Neural crest cell (in vitro differentiated cells): ENCODE measurements at regions not wholly inside any gene's neighbourhood (a gene's known extent, or its start where the extent isn't known, plus 50 kb on each side); places are given as distances from the start of the nearest gene placed in this dataset.

Experiments
- DNase-seq: peaks from one replicate; pipeline ENCODE4 v3.0.0; 2021; ENCODE audit warnings: low read depth, mixed read lengths, low spot score
- H3K27ac Mint-ChIP-seq: one replicate; pipeline ENCODE4 v1.8.0; 2021; ENCODE audit warnings: mild to moderate bottlenecking, mixed read lengths; ENCODE audit not compliant: unreplicated experiment
- H3K27me3 Mint-ChIP-seq: 2 replicates; pipeline ENCODE4 v1.8.0; 2021; ENCODE audit warnings: low read depth, mild to moderate bottlenecking, mixed read lengths
- H3K36me3 Mint-ChIP-seq: 2 replicates; pipeline ENCODE4 v1.8.0; 2021; ENCODE audit warnings: low read depth, mild to moderate bottlenecking, mixed read lengths
- H3K4me1 Mint-ChIP-seq: 2 replicates; pipeline ENCODE4 v1.8.0; 2021; ENCODE audit warnings: mixed read lengths
- H3K4me3 Mint-ChIP-seq: one replicate; pipeline ENCODE4 v1.8.0; 2021; ENCODE audit warnings: mild to moderate bottlenecking, mixed read lengths
- H3K9me3 Mint-ChIP-seq: 2 replicates; pipeline ENCODE4 v1.8.0; 2021; ENCODE audit warnings: mixed read lengths
- CTCF ChIP-seq: fragments of 200-600 bp; sonication (generic); conservative IDR thresholded peaks from 2 replicates; pipeline ENCODE4 v1.5.0; 2021; ENCODE audit warnings: antibody characterized with exemption, mild to moderate bottlenecking

- no peaks in the 10 kb centered on the region for H3K4me1 Mint-ChIP-seq
- H3K9me3 Mint-ChIP-seq = no peaks in the 10 kb centered on the region
- no peak overlapping the region for H3K27ac Mint-ChIP-seq
- DNase-seq = no peak
- no peaks in the 10 kb centered on the region for H3K36me3 Mint-ChIP-seq
- peaks cover 3% of the 10 kb centered on the region for H3K27me3 Mint-ChIP-seq
- H3K4me3 Mint-ChIP-seq = no peak overlapping the region
- no peak for TF ChIP-seq CTCF
Measured at GRCh38 chr4:122010610-122011009, 58.8 kb upstream of the TRPC3 start.

GRCh38 chr4:122009524-122009923, 57.7 kb upstream of the TRPC3 start:
- Mint-ChIP-seq H3K9me3 (no peaks in the 10 kb centered on the region), H3K27me3 (peaks cover 3% of the 10 kb centered on the region), H3K27ac (no peak overlapping the region), H3K4me3 (no peak overlapping the region), H3K4me1 (no peaks in the 10 kb centered on the region), H3K36me3 (no peaks in the 10 kb centered on the region)
- DNase-seq = no peak
- no peak for TF ChIP-seq CTCF

- no peak for TF ChIP-seq CTCF
- no peaks in the 10 kb centered on the region for H3K36me3 Mint-ChIP-seq
- no peak overlapping the region for H3K4me3 Mint-ChIP-seq
- H3K9me3 Mint-ChIP-seq = peaks cover 3% of the 10 kb centered on the region
- no peaks in the 10 kb centered on the region for H3K4me1 Mint-ChIP-seq
- H3K27ac Mint-ChIP-seq = no peak overlapping the region
- peaks cover 3% of the 10 kb centered on the region for H3K27me3 Mint-ChIP-seq
- no peak for DNase-seq
Measured at GRCh38 chr4:122007016-122007415, 55.2 kb upstream of the TRPC3 start.

- Mint-ChIP-seq H3K4me1 (peaks cover 3% of the 10 kb centered on the region), H3K9me3 (peaks cover 3% of the 10 kb centered on the region), H3K27me3 (peaks cover 3% of the 10 kb centered on the region), H3K4me3 (no peak overlapping the region), H3K36me3 (no peaks in the 10 kb centered on the region), H3K27ac (no peak overlapping the region)
- TF ChIP-seq CTCF = no peak
- DNase-seq = no peak
Measured at GRCh38 chr4:122005064-122005755, 53.4 kb upstream of the TRPC3 start.

GRCh38 chr4:122003335-122003734, 51.5 kb upstream of the TRPC3 start:
- no peaks in the 10 kb centered on the region for H3K36me3 Mint-ChIP-seq
- H3K27ac Mint-ChIP-seq = no peak overlapping the region
- H3K27me3 Mint-ChIP-seq = peaks cover 3% of the 10 kb centered on the region
- peak; percentile 2 for DNase-seq
- H3K4me3 Mint-ChIP-seq = no peak overlapping the region
- peaks cover 3% of the 10 kb centered on the region for H3K4me1 Mint-ChIP-seq
- peaks cover 3% of the 10 kb centered on the region for H3K9me3 Mint-ChIP-seq
- peak; percentile 57 for TF ChIP-seq CTCF
